ENCODE measurements at regions not wholly inside any gene's neighbourhood (a gene's known extent, or its start where the extent isn't known, plus 50 kb on each side); places are given as distances from the start of the nearest gene placed in this dataset.

DNA sequence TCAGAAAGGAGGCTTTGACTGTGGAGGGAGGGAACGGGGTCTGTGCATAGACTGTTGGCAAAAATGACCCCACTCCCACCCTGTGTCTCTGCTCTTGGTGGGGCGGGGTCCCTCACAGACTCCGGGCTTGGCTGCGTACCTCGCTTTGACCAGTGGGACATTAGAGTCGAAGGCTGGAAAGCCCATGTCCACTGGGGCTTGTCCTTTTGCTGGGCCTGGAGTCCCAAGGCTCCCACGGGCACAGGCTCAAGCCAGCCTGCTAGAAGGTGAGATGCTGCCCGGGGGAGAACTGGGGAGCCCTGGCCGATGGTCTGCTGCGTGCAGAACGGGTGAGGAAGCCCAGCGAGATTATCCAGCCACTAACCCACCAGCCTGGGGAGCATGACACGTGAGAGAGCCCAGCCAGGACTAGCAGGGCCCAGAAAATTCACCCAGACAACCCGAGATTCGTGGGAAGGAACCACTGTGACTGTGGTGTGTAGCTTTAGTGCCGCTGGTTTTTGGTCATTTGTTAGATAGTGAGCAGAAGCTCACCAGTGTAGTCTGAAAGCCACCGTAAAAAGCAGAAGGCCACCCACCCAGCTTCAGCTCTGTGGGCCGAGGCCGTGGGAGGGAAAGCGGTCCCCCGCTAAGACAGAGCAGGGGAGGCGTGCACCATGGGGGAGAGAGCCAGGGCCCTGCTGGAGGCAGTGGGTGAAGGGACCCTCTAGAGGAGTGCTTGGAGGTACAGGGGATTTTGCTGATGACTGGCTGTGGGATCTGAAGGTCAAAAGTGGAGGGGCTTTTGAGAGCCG lies 78.3 kb upstream of the C1orf174 start:
- no peak for TF ChIP-seq CTCF (IDR thresholded peaks at IDR 0.05)
- H3K27me3 ChIP-seq (replicated peaks; ENCODE audit: insufficient read depth) = no peaks in the 10 kb centered on the region
- no peak for ATAC-seq (ENCODE audit: insufficient number of reproducible peaks, low FRiP score, low read depth)
- no peak for DNase-seq (ENCODE audit: low spot score)
- no peak overlapping the region for H3K4me3 ChIP-seq
- no peaks in the 10 kb centered on the region for H3K36me3 ChIP-seq
- no peaks in the 10 kb centered on the region for H3K9me3 ChIP-seq
- no peaks in the 10 kb centered on the region for H3K4me1 ChIP-seq (ENCODE audit: control insufficient read depth in 1 of 2, low read depth in 2 of 2)
- H3K27ac ChIP-seq = no peak overlapping the region

GRCh38 chr1:3978990-3979325 lies 78.9 kb upstream of the C1orf174 start:
- no peaks in the 10 kb centered on the region for H3K4me1 ChIP-seq (ENCODE audit: control insufficient read depth in 1 of 2, low read depth in 2 of 2)

DNA sequence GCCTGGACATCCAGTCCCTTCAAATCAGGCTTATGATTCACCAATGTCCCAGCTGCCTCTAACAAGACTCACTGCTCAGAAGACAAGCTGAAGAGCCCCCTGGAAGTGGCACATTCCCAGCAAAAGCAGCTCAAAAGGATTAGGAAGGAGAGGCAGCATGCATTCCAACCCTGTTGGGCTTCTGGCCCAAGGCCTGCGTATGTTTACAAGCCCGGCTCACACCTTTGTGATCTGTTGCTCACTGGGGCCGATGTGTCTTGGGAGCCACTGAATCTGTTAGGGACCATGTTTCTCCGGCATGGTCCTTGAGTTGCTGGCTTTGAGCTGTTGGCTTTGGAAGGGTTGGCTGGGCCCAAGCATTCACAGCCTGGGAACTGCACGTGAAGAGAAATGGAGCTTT lies 81.2 kb upstream of the C1orf174 start:
- DNase-seq (ENCODE audit: low spot score) (no peak), ATAC-seq (ENCODE audit: insufficient number of reproducible peaks, low FRiP score, low read depth) (no peak)
- Histone ChIP-seq H3K27ac (no peak overlapping the region), H3K27me3 (replicated peaks; ENCODE audit: insufficient read depth) (no peaks in the 10 kb centered on the region), H3K4me1 (ENCODE audit: control insufficient read depth in 1 of 2, low read depth in 2 of 2) (no peaks in the 10 kb centered on the region), H3K9me3 (no peaks in the 10 kb centered on the region), H3K4me3 (no peak overlapping the region), H3K36me3 (no peaks in the 10 kb centered on the region)
- TF ChIP-seq CTCF (IDR thresholded peaks at IDR 0.05) = no peak

More at GRCh38 chr1:3978990-3979325, 78.9 kb upstream of the C1orf174 start:
- DNase-seq (ENCODE audit: low spot score) (no peak), ATAC-seq (ENCODE audit: insufficient number of reproducible peaks, low FRiP score, low read depth) (no peak)
- Histone ChIP-seq H3K27me3 (replicated peaks; ENCODE audit: insufficient read depth) (no peaks in the 10 kb centered on the region), H3K36me3 (no peaks in the 10 kb centered on the region), H3K9me3 (no peaks in the 10 kb centered on the region), H3K4me3 (no peak overlapping the region), H3K27ac (no peak overlapping the region)
- TF ChIP-seq CTCF (IDR thresholded peaks at IDR 0.05) = no peak

GRCh38 chr1:3981746-3982505 lies 81.9 kb upstream of the C1orf174 start:
- no peaks in the 10 kb centered on the region for H3K27me3 ChIP-seq (replicated peaks; ENCODE audit: insufficient read depth)
- TF ChIP-seq CTCF (IDR thresholded peaks at IDR 0.05) = no peak
- no peak overlapping the region for H3K27ac ChIP-seq
- ATAC-seq (ENCODE audit: insufficient number of reproducible peaks, low FRiP score, low read depth) = no peak
- H3K9me3 ChIP-seq = no peaks in the 10 kb centered on the region
- no peak for DNase-seq (ENCODE audit: low spot score)
- H3K36me3 ChIP-seq = no peaks in the 10 kb centered on the region
- H3K4me1 ChIP-seq (ENCODE audit: control insufficient read depth in 1 of 2, low read depth in 2 of 2) = no peaks in the 10 kb centered on the region
- no peak overlapping the region for H3K4me3 ChIP-seq

DNA sequence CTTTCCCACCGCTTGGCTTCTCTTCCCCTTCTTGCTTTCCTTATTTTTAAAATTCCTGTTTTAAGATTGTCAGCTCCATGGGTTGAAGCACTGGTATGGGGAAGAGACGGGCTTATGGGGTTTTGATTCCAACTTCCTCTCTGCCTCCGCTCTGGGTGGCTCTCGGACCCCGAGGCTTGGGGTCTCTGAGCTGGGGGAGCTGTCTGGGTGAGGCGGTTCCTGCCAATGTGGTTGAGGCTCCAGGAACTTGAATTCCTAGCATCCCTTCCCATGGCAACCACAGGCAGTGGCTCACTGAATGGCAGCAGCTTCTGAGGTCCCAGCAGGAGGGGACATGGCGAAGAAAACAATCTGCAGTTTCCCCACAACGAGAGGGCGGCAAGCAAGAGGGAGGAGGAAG lies 83.1 kb upstream of the C1orf174 start:
- TF ChIP-seq CTCF (IDR thresholded peaks at IDR 0.05) = no peak
- Histone ChIP-seq H3K4me3 (no peak overlapping the region), H3K9me3 (no peaks in the 10 kb centered on the region), H3K27me3 (replicated peaks; ENCODE audit: insufficient read depth) (no peaks in the 10 kb centered on the region), H3K4me1 (ENCODE audit: control insufficient read depth in 1 of 2, low read depth in 2 of 2) (no peaks in the 10 kb centered on the region), H3K36me3 (no peaks in the 10 kb centered on the region), H3K27ac (no peak overlapping the region)
- ATAC-seq (ENCODE audit: insufficient number of reproducible peaks, low FRiP score, low read depth) (no peak), DNase-seq (ENCODE audit: low spot score) (no peak)
